ENCODE measurements at regions not wholly inside any gene's neighbourhood (a gene's known extent, or its start where the extent isn't known, plus 50 kb on each side); places are given as distances from the start of the nearest gene placed in this dataset.

DNA sequence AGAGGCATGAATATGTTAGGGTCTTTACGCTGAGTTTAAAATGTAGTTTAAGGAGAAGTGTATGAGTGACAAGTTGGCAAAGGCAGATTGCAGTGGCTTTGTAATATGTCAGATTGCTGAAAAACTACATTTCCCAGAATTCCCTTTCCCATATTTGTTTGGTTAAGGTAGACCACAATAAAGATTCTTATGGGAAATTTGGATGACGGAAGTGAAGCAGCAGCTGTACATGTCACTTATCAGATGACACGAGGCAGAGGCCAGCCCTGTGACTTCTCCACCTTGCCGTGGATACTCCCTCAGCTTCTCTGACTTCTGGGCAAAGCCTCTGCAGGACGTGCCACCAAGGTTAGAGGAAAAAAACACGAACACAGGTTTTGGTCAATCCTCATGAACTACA is 229.7 kb upstream of the DKK2 start:
- TF ChIP-seq TAF1 (IDR thresholded peaks at IDR 0.05; ENCODE audit: borderline replicate concordance, low read depth, low read length) (no peak), POLR2A (IDR thresholded peaks at IDR 0.05; ENCODE audit: low read depth, low read length) (no peak)
